HG03432 (cell line): ENCODE measurements at regions not wholly inside any gene's neighbourhood (a gene's known extent, or its start where the extent isn't known, plus 50 kb on each side); places are given as distances from the start of the nearest gene placed in this dataset.

Experiments used
- ATAC-seq: cut with Tn5 transposase; IDR thresholded peaks from one replicate; pipeline ENCODE4 v1.9.1; 2021; ENCODE audit warnings: mild to moderate bottlenecking, moderate library complexity; ENCODE audit not compliant: unreplicated experiment

DNA sequence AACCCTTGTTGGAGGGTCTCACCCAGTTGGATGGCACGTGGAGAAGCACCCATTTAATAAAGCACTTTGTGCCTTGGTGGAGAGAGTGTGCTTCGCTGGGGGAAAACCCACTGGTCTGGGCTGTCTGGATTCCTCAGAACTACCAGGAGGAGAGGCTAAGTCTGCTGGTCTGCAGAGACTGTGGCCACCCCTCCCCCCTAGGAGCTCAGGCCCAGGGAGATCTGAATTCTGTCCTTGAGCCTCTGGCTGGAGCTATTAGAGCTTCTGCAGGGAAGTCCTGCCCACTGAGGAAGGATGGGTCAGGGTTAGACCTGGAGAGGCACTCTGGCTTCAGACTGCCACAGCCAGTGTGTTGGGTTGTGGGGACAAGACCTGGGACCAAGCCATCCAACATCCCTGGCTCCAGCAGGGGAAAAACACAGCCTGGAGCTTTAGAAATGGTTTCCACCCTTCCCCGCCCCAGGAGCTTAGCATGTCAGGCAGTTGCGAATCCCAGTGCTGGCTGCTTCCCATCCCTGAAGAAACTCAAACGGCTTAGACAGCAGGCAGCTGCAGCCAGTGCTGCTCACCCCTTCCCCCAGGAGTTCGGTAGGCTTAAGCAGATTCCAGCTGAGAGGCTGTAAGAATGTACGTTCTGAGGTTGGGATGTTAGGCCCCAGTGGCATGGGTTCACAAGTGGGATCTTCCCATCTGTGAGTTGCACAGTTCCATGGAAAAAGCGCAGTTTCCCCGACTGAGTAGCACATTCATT, 288.3 kb downstream of the TGFB2 start:
- ATAC-seq, result no peak

DNA sequence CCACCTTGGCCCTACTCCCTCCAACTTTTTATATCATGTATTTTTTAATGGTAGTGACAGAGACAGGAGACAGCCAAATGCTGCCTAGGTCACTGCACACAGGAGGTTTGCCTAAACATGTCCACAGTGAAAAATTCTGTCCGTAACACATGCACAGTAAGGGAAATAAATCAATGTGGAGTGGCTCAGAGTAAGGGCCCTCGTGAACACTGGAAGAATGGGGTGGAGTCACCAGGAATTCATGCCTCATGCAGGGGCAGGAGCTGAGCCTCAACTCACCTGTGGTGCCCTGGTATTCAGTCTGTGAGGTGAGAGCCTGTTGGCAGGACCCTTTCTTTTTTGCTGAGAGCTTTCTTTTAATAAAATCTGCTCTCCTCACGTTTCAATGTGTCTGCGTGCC, 289.1 kb downstream of the TGFB2 start:
- ATAC-seq, result no peak

DNA sequence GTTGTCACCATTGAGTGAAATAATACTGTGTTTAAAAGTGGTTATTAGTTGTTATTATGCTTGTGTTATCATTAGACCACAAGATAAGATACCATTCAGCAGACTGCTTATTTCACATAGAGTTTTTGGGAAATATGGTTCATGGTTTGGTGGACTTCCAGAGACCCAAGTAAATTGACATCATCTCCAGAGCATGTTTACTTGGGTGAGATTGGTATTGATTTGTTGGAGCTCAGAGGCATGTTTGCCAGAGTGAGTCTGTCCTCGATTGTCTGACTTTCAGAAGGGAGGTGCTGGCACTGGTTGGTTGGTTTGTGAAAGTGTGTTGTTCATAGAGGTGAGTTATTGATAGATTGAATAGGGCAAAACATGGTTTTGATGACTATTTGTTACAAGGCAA, 291.4 kb downstream of the TGFB2 start:
- no peak for ATAC-seq

DNA sequence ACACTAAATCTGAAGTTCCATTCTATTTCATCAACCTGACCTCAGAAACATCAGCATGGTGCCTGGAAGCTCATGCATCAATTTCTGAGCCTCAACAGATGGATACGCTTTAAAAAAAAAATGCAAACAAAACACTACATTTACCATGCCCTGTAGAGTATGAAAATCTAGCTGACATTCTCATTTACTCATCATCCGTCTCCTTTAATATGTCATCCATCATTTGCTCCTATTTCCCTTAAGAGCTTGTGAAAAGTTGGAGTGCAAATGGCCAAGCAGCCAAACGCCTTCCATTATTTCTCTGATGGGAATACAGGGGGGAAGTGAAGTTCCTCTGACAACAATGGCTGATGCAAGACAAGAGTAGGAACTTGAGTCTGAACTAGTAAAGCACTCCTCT, 295.0 kb downstream of the TGFB2 start:
- no peak for ATAC-seq

DNA sequence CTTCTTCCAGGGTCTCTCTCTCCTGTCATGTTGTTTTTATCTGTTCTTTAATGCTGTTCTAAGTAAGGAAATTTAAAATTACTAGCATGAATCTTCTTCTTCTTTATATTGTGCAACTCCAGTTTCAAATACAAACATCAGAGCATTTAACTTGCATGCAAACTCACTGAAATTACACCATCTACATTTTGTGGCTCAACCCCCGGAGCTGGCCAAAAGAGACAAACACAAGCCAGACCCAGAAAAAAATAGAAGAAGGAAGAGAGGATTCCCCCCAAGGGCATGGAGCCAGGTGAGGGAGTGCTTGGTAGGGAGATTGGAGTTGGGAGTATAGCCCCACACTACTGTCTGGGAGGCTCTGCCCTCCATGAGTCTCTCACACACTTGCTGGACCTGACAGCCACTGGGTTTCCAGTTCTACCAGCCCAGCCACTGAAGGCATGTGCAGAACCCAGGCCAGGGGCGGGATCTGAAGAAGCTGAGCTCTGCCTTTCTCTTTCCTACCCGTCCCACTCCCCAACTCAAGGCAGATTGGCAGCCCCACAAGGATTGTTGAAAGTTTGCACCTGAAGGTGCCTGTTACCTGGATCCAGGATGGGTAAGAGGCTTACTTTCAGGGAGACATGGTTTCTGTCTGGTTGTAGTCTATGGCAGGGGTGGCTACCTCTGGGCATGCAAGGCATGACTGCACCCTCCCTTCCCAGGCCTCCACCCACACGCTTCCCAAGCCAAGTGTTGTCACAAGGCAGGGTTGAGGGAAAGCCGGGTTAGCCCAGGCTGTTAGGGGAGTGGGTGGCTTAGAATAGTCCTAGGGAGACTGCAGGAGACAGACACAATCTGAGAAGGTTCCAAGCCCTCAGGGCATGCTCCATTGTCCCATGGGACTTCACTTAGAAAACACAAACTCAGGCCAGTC, 297.2 kb downstream of the TGFB2 start:
- ATAC-seq, result no peak

DNA sequence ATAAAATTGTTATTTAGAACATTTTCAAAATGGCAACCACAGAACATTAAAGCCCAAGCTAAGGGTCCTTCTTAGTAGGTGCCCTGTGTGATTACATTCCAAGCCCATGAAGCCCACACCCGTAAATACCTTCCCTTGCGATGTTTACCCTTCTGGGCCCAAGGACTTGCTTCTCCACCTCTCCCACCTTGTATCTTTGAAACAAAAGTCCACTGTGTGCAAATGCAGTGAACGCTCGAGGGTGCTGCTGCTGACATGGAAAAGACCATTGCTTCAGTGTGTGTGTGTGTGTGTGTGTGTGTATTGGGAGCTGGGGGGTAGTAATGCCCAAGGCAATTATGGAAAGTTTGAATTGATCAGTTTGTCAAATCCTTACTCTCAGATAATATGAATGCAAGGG, 298.1 kb downstream of the TGFB2 start:
- no peak for ATAC-seq

DNA sequence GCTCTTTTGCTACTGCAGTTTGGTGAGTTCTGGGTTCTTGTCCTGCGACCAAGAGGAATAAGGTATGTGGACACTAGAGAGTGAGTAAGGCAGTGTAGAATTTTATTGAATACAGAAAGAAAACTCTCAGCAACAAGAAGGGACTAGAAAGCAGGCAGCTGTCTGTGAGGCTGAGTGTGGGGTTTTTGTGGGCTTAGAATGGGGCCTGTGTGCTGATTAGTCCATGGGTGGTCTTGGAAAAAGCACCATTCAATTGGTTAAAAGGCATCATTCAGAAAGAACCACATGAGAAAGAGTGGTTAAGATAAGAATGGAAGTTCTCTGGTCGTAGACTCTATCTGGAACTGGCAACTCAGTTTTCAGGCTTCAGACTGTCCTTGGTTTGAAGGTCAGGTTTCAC, 298.8 kb downstream of the TGFB2 start:
- ATAC-seq, result no peak

DNA sequence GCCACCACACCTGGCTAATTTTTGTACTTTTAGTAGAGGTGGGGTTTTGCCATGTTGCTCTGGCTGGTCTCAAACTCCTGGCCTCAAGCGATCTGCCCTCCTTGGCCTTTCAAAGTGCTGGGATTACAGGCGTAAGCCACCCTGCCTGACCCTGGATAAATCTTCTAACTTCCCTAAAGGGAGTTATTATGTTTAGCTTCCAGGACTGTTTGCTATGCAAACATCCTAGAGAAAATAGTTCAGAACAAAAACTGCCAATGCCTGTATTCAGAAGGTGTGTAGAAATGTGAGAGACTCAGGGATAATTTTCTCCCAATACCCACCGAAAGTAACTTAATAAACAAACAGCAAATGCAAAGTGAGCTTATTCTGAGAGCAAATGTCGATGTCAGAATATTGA, 301.2 kb downstream of the TGFB2 start:
- no peak for ATAC-seq

DNA sequence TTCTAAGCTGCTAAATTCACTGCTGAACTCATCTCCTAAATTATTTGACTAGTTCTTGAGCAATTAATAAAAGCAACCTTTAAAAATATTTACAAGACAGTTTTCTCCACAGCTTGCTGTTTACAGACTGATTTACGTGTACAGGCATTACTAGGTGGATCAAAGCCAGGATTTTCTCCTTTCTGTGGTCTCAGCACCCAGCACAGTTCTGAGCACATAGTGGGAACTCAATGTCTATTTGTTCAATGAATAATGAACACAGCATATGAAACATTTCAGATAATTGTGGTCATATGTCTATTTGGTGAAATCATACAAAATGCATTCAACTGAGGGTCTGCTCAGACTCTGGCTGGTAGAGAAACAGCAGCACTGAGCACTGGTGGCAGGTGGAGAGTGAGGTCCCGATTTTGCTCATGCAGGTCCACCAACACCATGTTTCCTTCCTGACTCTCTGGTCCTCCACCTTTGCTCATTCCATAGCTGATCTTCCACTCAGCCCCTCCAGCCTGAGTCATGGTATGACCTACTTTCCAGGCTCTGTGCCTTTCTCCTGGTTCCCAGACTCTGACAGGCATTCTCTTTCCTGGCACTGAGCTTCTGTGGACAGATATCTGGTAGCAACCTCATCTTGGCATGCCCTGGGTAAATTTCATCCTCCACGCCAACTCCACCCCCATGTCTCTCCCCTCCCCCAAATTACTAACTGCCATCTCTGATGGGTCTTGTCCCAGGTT, 311.3 kb downstream of the TGFB2 start:
- no peak for ATAC-seq

DNA sequence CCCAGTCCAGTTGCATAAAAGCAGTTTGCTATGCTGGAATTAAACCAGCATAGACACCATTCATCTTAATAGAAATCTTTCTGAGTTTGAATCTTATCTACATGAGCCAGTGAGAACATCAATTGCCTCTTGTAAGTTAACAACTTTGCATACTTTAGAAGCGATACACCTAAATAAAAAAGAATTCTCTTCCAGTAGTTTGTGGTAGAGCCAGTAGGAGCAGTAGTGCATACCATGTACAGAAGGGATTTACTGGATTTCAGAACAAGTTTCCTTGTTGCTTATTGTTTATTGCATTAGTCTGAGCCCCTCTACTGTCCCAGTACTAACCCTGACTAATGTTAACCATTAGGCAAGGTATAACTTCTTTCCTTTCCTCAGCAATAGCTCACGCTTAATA, 313.1 kb downstream of the TGFB2 start:
- ATAC-seq, result no peak

DNA sequence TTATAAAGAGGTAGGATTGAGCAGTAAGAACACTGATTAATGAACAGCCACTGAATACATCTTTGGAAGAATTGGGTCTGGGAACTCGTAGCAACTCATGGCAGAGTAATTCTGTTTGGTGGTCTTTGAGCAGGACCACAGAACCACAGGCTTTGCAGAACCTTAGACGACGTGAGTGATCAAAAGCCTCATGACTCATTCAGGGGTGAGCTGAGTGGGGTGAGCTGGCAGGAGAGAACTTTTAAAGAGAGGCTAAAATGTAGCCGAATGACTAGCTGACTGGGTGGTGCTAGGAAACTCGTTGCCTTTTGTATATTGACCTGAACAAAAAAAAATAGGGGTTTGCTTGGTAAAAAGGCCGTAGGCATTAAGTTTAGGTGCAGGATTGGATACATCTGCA, 313.8 kb downstream of the TGFB2 start:
- ATAC-seq, result no peak

DNA sequence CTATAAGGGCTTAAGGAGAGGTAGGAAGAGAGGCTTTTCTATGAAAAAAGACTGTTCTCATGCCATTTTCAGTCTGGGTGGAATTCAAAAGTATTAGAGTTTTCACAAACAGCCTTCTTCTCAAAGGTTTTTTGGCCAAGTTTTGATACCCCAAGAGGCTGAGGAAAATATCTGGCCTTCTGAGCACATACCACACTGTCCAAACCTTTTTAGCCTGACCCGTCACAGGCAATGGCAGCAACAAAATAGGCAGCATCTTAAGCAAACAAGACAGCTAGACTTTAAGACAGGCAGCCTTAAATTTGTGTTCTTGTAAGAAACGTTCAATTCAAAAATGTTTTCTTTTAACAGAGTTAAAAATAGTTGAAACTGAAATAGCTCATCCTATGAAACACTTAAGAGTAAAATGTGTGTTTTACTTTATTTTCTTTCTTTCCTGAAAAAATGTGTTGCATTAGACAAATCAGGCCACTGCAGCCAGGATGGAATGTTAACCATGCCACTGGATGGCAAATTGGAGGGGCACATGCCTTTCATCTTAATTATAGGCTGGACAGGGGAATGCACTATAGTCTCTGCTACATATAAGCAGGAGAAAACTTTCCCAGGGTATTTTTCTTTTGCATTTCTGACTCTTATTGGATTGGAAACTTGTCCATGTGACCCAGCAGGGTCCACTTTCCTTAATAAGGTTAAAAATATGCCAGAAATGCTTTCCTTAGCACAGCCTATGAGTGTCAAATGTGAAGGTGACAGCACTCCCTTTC, 315.0 kb downstream of the TGFB2 start:
- no peak for ATAC-seq

DNA sequence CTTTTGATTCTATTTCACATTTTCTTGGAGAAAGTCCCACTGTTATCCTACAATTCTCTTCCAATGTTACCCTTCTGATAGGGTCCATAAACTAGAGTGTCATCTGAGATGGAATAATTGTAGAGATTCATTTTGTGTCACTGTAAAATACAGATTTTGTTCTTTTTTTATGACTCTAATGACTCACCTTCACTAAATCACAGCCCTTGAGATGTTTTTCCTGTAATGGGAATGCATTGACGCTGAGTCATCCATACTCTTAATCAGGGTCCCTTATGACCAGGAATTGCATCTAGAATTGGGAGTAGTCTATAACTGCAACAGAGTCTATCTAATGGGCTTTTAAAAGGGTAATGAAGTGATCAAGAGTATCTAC, 315.5 kb downstream of the TGFB2 start:
- ATAC-seq, result no peak

DNA sequence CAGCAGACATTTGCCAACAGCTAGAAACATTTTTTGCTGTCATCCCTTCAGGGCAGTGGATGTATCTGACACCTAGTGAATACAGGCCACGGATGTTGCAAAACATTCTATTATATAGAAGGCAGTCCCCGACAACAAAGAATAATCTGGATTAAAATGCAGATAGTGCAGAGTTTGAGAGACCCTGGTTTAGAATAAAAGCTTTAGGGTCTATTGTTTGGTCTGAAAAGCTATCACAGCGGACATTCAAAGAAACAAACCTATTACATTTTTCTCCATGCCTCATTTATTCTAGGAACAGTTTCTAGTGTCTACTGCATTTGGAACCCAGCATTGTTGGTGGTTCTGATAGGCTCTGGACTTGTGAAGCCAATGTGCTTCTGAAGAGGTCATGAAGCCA, 316.3 kb downstream of the TGFB2 start:
- ATAC-seq, result no peak

DNA sequence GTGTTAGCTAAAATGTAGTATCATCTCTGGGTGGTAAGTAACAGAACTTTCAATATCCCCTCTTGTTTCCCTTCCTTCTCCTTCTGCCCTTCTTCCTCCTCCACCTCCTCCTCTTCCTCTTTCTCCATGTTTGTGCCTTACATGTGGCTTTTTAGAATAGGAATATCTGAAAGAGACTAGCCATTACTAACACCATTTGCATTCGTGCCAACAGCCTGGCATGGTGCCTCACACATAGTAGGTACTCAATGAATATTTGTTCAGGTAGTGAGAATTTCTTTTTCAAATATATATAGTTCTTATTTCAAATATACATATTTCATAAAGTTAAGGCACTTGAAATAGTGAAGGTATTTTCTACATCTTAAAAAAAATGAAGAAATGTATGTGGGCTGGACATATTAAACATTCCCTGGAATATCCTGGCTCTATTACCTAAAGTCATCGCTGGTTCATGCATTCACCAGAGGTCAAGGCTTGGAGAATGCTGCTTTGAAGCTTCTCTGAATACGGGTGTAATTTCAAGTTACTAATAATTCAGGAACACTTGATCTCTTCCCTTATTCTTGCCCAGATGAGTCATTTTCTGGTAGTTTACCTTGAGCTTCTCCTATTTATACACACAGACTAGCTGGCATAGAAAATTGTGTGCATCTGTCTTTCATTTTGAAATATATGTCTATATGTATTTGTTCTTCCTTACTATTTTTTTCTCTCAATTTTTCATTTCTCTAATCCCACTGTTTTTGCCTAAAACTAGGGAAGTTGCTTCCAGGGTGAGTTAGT, 319.4 kb downstream of the TGFB2 start:
- ATAC-seq, result no peak

DNA sequence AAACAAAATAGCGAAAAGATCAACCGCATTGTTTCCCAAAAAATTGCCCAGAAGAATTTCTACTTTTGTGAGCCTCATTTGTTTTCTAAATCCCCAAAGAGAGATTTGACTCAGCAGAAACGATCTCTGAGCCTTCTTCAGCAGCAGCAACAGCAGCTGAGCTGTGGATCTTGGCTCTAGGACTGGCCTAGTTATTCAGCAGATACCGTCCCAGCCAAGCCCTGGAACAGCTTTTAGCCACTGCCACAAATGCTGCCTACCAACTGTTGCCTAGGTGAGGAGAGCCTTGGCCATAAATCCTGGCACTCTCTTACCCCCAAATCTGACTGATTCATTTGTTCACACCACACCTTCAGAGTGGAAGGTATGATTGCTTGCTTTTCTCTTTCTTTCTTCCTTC, 320.1 kb downstream of the TGFB2 start:
- ATAC-seq, result no peak

DNA sequence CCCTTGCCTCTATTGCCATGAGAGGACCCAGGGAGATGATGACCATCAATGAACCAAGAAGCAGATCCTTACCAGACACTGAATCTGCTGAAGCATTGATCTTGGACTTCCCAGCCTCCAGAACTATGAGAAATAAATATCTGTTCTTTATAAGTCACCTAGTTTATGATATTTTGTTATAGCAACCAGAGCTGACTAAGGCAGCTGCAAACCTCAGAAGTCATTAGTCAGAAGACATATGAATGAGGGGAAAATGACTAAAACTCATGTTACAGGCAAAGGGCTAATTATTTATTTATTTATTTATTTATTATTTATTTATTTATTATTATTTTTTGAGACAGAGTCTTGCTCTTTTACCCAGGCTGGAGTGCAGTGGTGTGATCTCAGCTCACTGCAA, 321.1 kb downstream of the TGFB2 start:
- ATAC-seq, result no peak

DNA sequence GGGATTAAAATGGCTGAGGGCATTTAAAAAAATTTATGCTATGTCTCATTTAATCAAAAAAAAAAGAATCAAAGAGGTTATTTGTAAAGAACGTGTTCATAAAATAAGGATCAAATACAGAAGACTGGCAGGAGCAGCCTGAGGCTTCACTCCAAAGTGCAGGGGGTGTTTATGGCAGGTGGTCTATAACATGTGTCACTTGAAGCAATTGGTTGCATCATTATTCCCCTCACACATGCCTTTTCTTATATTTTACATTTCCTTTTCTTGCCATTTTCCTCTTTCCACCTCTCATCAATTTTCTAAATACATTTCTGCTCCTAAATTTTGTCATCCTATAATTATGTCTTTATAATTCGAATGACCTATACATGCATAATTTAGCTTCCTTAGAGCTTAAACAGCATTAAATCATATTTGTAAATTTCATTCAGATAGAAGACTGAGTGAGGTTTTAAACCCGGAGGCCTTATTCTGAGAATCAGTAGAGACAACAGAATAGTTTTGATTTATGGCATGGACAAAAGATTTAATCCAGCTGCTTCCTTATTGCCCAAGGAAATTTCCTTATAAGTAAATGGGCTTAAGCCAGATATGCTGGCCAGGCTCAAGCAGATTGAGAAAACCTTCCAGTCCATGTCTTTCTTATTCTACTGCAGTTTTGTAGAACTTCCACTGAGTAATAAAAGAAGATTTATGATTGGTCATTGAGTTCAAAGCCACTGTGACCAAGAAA, 322.8 kb downstream of the TGFB2 start:
- no peak for ATAC-seq

DNA sequence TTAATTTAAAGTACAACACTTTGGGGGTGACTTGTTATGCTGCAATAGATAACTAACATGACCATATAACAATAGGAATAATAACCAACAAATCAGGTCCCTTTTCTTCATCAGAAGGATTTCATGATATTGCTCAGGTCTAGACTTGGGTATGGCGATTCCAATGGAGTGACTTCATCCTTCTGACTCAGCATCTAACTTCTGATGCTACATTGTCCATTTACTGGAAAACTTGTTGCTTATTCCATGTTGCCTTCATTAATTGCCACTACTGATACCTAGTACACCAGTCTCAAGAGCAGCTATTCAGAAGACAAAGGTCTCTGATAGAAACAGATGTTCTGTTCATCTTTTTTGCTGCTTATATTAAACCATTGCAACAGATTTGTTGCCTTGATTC, 324.3 kb downstream of the TGFB2 start:
- no peak for ATAC-seq
